PFSK-1 (cell line): ENCODE measurements at regions not wholly inside any gene's neighbourhood (a gene's known extent, or its start where the extent isn't known, plus 50 kb on each side); places are given as distances from the start of the nearest gene placed in this dataset.

Source experiments
- FOXP2 ChIP-seq: optimal IDR thresholded peaks from 2 replicates; pipeline ENCODE3; 2011; ENCODE audit warnings: borderline replicate concordance, control low read depth, inconsistent platforms; ENCODE audit not compliant: insufficient read depth; ENCODE audit errors: extremely low read length, extremely low read depth
- POLR2AphosphoS5 ChIP-seq: IDR thresholded peaks from 2 replicates; pipeline ENCODE4 v1.6.1; 2012; ENCODE audit warnings: low read depth, mild to moderate bottlenecking, control low read depth, low read length, moderate library complexity
- SIN3A ChIP-seq: IDR thresholded peaks from 2 replicates; pipeline ENCODE4 v1.6.1; 2012; ENCODE audit warnings: mild to moderate bottlenecking, low read length, moderate library complexity, borderline replicate concordance; ENCODE audit not compliant: insufficient read depth
- TAF1 ChIP-seq: IDR thresholded peaks from 2 replicates; pipeline ENCODE4 v1.6.1; 2012; ENCODE audit warnings: low read length, control low read depth, borderline replicate concordance; ENCODE audit not compliant: insufficient read depth
- TF ChIP-seq, protein P1 (sequence below), 2 experiments: IDR thresholded peaks; 2 replicates each; pipeline versions ENCODE4 v1.6.1 to v1.8.0; 2011 to 2012; ENCODE audit warnings: low read depth in 2 of 2, low read length in 2 of 2, control low read depth in 1 of 2, inconsistent platforms in 1 of 2, mild to moderate bottlenecking in 1 of 2, moderate library complexity in 1 of 2; ENCODE audit not compliant: insufficient read depth in 1 of 2

DNA sequence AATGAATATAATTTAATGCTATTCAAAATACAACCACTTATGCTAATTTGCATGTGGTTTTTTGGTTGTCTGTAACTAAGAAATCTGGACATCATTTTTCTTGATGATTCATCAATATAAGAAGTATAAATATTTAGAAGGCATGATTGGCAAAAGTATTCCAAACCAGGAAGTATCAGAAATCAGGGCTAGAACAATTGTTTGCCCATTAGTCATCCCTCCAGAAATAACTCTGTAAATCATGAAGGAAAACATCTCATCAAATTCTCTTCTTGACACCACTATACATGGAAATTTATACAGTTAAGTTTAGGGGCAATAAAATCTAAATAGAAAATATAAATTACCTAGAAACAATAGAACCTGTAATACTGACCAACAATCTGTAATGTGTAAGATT is 554.7 kb upstream of the HS3ST5 start:
- TF ChIP-seq FOXP2 (no peak), TAF1 (no peak), POLR2AphosphoS5 (no peak), SIN3A (no peak)
- TF ChIP-seq, protein P1, sequence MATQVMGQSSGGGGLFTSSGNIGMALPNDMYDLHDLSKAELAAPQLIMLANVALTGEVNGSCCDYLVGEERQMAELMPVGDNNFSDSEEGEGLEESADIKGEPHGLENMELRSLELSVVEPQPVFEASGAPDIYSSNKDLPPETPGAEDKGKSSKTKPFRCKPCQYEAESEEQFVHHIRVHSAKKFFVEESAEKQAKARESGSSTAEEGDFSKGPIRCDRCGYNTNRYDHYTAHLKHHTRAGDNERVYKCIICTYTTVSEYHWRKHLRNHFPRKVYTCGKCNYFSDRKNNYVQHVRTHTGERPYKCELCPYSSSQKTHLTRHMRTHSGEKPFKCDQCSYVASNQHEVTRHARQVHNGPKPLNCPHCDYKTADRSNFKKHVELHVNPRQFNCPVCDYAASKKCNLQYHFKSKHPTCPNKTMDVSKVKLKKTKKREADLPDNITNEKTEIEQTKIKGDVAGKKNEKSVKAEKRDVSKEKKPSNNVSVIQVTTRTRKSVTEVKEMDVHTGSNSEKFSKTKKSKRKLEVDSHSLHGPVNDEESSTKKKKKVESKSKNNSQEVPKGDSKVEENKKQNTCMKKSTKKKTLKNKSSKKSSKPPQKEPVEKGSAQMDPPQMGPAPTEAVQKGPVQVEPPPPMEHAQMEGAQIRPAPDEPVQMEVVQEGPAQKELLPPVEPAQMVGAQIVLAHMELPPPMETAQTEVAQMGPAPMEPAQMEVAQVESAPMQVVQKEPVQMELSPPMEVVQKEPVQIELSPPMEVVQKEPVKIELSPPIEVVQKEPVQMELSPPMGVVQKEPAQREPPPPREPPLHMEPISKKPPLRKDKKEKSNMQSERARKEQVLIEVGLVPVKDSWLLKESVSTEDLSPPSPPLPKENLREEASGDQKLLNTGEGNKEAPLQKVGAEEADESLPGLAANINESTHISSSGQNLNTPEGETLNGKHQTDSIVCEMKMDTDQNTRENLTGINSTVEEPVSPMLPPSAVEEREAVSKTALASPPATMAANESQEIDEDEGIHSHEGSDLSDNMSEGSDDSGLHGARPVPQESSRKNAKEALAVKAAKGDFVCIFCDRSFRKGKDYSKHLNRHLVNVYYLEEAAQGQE (IDR thresholded peaks at IDR 0.05; ENCODE audit: insufficient read depth in 1 of 2, low read depth in 2 of 2, low read length in 2 of 2): no peak

DNA sequence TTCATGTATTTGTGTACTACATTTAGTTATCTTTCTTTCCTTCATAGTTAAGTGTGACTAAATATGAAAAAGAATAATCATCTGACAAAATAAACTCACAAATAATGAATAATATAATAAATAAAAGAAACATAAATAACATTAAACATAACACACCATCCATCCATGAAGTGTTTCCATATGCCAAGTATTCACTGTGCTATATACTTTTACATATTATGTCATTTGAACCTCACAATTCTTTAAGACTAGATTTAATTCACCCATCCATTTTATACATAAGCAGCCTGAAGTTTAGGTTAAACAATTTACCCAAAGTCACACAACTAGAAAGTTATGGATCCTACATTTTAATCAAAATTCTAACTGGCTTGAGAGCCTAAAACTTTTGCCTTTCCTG is 549.4 kb upstream of the HS3ST5 start:
- TF ChIP-seq POLR2AphosphoS5 (no peak), TAF1 (no peak), FOXP2 (no peak), SIN3A (no peak)
- TF ChIP-seq, protein P1 (IDR thresholded peaks at IDR 0.05; ENCODE audit: insufficient read depth in 1 of 2, low read depth in 2 of 2, low read length in 2 of 2): no peak

DNA sequence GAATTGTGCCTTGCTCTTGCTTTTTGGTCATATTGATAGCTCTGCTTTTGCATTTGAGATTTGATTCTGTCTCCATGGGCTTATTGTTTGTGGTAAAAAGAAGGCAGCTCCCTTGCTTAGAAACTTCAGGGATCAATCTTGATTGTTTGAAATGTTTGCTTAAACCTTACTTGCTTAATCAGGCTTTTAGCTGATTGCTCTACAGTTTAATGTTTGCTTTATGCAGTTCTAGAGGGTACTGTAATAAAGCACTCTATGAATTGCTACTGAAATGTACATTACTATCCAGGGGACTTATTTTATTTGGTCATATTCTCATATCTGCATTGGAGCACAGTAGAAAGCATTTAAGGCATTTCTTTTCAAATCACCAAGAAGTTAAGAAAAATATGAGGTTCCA is 545.4 kb upstream of the HS3ST5 start:
- TF ChIP-seq TAF1 (no peak), POLR2AphosphoS5 (no peak), FOXP2 (no peak), SIN3A (no peak)
- TF ChIP-seq, protein P1 (IDR thresholded peaks at IDR 0.05; ENCODE audit: insufficient read depth in 1 of 2, low read depth in 2 of 2, low read length in 2 of 2): no peak

DNA sequence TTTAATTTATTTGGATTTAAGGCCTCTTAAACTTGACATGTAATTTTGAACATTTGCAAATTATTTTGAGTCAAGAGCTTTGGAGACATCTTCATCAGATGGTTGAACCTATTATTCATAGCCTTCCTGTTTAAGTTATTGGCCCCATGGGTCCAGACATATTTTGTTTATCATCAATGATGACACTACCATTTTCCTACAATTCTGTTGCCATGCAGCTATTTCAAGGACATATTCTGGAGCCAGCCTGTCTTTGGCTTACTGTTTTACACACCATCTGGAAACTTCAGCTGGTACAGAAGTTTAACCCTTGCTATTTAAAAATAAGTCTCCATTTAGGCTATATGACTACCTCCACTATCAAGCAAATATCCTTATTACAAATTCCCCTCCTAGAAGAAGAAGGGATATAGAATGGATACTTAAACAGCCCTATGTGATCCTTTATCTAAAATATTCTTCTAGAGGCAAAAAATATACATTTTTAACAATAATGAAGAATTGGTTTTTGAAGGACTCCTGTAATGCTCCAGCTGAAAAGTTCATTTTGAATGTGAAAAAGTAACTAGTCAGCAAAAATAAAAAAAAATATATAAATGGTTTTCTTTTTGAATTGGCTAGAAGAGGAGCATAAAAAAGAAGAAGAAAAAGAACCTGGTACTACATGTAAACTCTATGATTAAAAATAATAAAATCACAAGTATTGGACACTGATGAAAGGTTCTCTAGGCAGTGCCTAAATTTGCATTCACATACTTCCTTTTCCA is 544.0 kb upstream of the HS3ST5 start:
- no peak for TF ChIP-seq POLR2AphosphoS5
- TF ChIP-seq SIN3A: no peak
- TF ChIP-seq TAF1: no peak
- TF ChIP-seq, protein P1 (IDR thresholded peaks at IDR 0.05; ENCODE audit: insufficient read depth in 1 of 2, low read depth in 2 of 2, low read length in 2 of 2): no peak
- TF ChIP-seq FOXP2: no peak
